HEK293T (cell line): ENCODE measurements at regions not wholly inside any gene's neighbourhood (a gene's known extent, or its start where the extent isn't known, plus 50 kb on each side); places are given as distances from the start of the nearest gene placed in this dataset.

Experiments
- CTCF ChIA-PET: fragments of 350-600 bp; formaldehyde crosslinking; extraction: SDS; loops from one replicate; lab custom pipeline; 2021; ENCODE audit warnings: antibody characterized with exemption, inconsistent platforms; lab: Yijun Ruan, JAX
- POLR2A ChIA-PET: fragments of 350-600 bp; formaldehyde crosslinking; extraction: SDS; loops from one replicate; lab custom pipeline; 2020; ENCODE audit warnings: antibody characterized with exemption, inconsistent platforms; lab: Yijun Ruan, JAX
- DNase-seq: peaks from one replicate; pipeline ENCODE4 v3.0.0; 2012; ENCODE audit warnings: mixed read lengths; ENCODE audit errors: extremely low spot score
- ARNT ChIP-seq: fragments of 450-650 bp; IDR thresholded peaks from 2 replicates; pipeline ENCODE4 v1.6.1; 2017; ENCODE audit warnings: mild to moderate bottlenecking
- BHLHE40 ChIP-seq: fragments of 450-650 bp; IDR thresholded peaks from 2 replicates; pipeline ENCODE4 v1.6.1; 2016; ENCODE audit warnings: mild to moderate bottlenecking, moderate library complexity, borderline replicate concordance
- CTBP1 ChIP-seq: fragments of 450-650 bp; IDR thresholded peaks from 2 replicates; pipeline ENCODE4 v1.6.1; 2016; ENCODE audit warnings: borderline replicate concordance
- ELF4 ChIP-seq: fragments of 450-650 bp; IDR thresholded peaks from 2 replicates; pipeline ENCODE4 v1.6.1; 2017; ENCODE audit warnings: antibody characterized with exemption
- FOXA1 ChIP-seq: fragments of 450-650 bp; IDR thresholded peaks from 2 replicates; pipeline ENCODE4 v1.6.1; 2016; ENCODE audit warnings: mild to moderate bottlenecking
- FOXK2 ChIP-seq: fragments of 450-650 bp; IDR thresholded peaks from 2 replicates; pipeline ENCODE4 v1.6.1; 2016; ENCODE audit warnings: mild to moderate bottlenecking
- FOXM1 ChIP-seq: fragments of 450-650 bp; IDR thresholded peaks from 2 replicates; pipeline ENCODE4 v1.6.1; 2017; ENCODE audit warnings: mild to moderate bottlenecking, borderline replicate concordance
- HDGF ChIP-seq: fragments of 450-650 bp; IDR thresholded peaks from 2 replicates; pipeline ENCODE4 v1.6.1; 2017; ENCODE audit warnings: antibody characterized with exemption, borderline replicate concordance
- L3MBTL2 ChIP-seq: fragments of 450-650 bp; conservative IDR thresholded peaks from 2 replicates; pipeline ENCODE4 v1.6.1; 2016; ENCODE audit warnings: mild to moderate bottlenecking
- LEF1 ChIP-seq: fragments of 450-650 bp; IDR thresholded peaks from 2 replicates; pipeline ENCODE4 v1.6.1; 2017; ENCODE audit warnings: mild to moderate bottlenecking, borderline replicate concordance
- NFRKB ChIP-seq: fragments of 450-650 bp; IDR thresholded peaks from 2 replicates; pipeline ENCODE4 v1.6.1; 2016; ENCODE audit warnings: mild to moderate bottlenecking, moderate library complexity
- SP1 ChIP-seq: fragments of 450-650 bp; IDR thresholded peaks from 2 replicates; pipeline ENCODE4 v1.6.1; 2017
- SUZ12 ChIP-seq: fragments of 450-650 bp; IDR thresholded peaks from 2 replicates; pipeline ENCODE4 v1.6.1; 2016; ENCODE audit warnings: mild to moderate bottlenecking
- TARDBP ChIP-seq: fragments of 450-650 bp; IDR thresholded peaks from 2 replicates; pipeline ENCODE4 v1.6.1; 2016
- ZNF384 ChIP-seq: fragments of 450-650 bp; IDR thresholded peaks from 2 replicates; pipeline ENCODE4 v1.6.1; 2016
- TF ChIP-seq, protein P1 (sequence below): fragments of 450-650 bp; IDR thresholded peaks from 2 replicates; pipeline ENCODE4 v1.6.1; 2016

DNA sequence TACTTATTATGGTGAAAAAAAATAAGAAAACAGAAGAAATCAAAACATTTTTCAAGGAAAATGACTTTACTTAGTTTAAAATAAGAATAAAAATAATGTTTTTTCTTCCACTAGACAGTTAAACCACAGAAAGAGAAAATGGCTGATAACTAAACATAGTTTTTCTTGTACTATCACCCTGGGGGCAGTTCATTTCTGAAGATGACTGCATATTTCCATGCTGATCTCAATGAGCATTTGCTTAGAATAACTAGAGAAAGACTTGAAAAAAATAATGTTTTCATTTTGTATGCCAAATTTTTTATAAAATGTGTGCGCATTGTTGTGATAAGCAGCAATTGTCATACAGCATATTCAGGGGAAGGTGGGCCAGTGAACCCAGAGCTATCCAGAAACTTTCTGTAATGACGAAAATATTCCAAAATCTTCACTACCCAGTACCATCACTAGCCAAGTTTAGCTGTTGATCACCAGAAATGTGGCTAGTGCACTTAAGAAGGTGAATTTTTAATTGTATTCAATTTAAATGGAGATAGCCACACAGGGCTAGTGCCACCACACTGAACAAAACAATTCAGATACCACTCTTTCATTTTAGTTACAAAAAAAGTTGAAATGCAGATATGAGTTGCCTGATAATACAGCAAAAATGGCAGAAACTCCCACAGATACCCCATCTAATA is 513.4 kb upstream of the NETO1 start:
- ChIA-PET CTCF (no interaction called here), POLR2A (no interaction called here)
- DNase-seq, result no peak

DNA sequence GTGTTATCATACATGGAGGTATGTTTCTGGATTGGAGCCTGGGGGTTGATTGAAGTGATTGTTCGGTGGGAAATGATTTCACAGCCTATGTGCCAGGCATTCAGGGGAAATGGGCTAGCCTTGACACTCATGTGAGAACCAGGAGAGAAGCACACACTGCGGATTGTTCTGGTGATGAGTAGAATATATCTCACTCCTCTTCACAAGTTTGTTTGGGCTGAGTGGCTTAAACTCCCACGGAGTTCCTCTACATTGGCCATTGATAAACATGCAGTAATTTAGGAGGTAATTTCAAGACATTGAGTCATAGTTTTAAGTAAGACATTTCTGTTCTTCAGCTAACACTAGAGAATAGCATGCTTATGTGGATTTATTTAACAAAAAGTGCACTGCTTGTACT is 498.9 kb upstream of the NETO1 start:
- no peak for DNase-seq
- CTCF ChIA-PET, result no interaction called here
- TF ChIP-seq LEF1 (no peak), ELF4 (no peak), NFRKB (no peak), HDGF (no peak), BHLHE40 (no peak), L3MBTL2 (no peak), FOXM1 (no peak), ARNT (no peak), FOXK2 (no peak), SP1 (no peak), TARDBP (no peak), CTBP1 (no peak), SUZ12 (no peak), ZNF384 (no peak), FOXA1 (no peak)
- TF ChIP-seq, protein P1, sequence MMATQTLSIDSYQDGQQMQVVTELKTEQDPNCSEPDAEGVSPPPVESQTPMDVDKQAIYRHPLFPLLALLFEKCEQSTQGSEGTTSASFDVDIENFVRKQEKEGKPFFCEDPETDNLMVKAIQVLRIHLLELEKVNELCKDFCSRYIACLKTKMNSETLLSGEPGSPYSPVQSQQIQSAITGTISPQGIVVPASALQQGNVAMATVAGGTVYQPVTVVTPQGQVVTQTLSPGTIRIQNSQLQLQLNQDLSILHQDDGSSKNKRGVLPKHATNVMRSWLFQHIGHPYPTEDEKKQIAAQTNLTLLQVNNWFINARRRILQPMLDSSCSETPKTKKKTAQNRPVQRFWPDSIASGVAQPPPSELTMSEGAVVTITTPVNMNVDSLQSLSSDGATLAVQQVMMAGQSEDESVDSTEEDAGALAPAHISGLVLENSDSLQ, result no peak
- POLR2A ChIA-PET, result no interaction called here

More for the DNA sequence above, 513.4 kb upstream of the NETO1 start:
- TF ChIP-seq, protein P1, result no peak

- CTCF ChIA-PET, result no interaction called here
- DNase-seq, result no peak
- TF ChIP-seq SUZ12 (no peak), L3MBTL2 (no peak), TARDBP (no peak), SP1 (no peak), CTBP1 (no peak), BHLHE40 (no peak), ELF4 (no peak), NFRKB (no peak), FOXK2 (no peak), FOXM1 (no peak), ZNF384 (no peak), HDGF (no peak), ARNT (no peak)
- TF ChIP-seq, protein P1, result no peak
- POLR2A ChIA-PET, result no interaction called here
Observed at GRCh38 chr18:73365018-73365417, 497.2 kb upstream of the NETO1 start.

- no peak for TF ChIP-seq FOXM1
- no peak for TF ChIP-seq FOXK2
- no peak for TF ChIP-seq NFRKB
- no peak for TF ChIP-seq ELF4
- no peak for TF ChIP-seq L3MBTL2
- no peak for TF ChIP-seq ZNF384
- TF ChIP-seq LEF1, result no peak
- no peak for TF ChIP-seq TARDBP
- TF ChIP-seq, protein P1, result no peak
- TF ChIP-seq BHLHE40, result no peak
- TF ChIP-seq CTBP1, result no peak
- no peak for TF ChIP-seq SP1
- CTCF ChIA-PET, result no interaction called here
- no peak for DNase-seq
- POLR2A ChIA-PET, result no interaction called here
Observed at GRCh38 chr18:73355121-73355520, 487.3 kb upstream of the NETO1 start.

GRCh38 chr18:73352546-73352945 is 484.8 kb upstream of the NETO1 start:
- POLR2A ChIA-PET, result no interaction called here
- no peak for TF ChIP-seq FOXM1
- no peak for TF ChIP-seq SUZ12
- TF ChIP-seq HDGF, result no peak
- no peak for TF ChIP-seq LEF1
- no peak for TF ChIP-seq SP1
- TF ChIP-seq L3MBTL2, result no peak
- no peak for TF ChIP-seq ZNF384
- CTCF ChIA-PET, result no interaction called here
- no peak for DNase-seq

- DNase-seq, result no peak
- POLR2A ChIA-PET, result no interaction called here
- no peak for TF ChIP-seq NFRKB
- no peak for TF ChIP-seq ZNF384
- no peak for TF ChIP-seq SUZ12
- no peak for TF ChIP-seq FOXM1
- TF ChIP-seq, protein P1, result no peak
- no peak for TF ChIP-seq SP1
- no peak for TF ChIP-seq HDGF
- no peak for TF ChIP-seq FOXA1
- TF ChIP-seq CTBP1, result no peak
- no peak for TF ChIP-seq FOXK2
- no peak for TF ChIP-seq ELF4
- CTCF ChIA-PET, result no interaction called here
Observed at GRCh38 chr18:73340135-73340977, 472.6 kb upstream of the NETO1 start.
